ENCODE measurements at regions not wholly inside any gene's neighbourhood (a gene's known extent, or its start where the extent isn't known, plus 50 kb on each side); places are given as distances from the start of the nearest gene placed in this dataset.
"Not testable (repeated sequence)": the region's sequence is repeated elsewhere in the genome, so short reads cannot be mapped to it uniquely, and the experiment has no call there.

- Histone ChIP-seq H3K9me3 (no peaks in the 10 kb centered on the region), H3K4me1 (ENCODE audit: low read depth) (no peaks in the 10 kb centered on the region), H3K4me3 (no peak overlapping the region), H3K36me3 (ENCODE audit: low read depth) (no peaks in the 10 kb centered on the region)
- no peak for ATAC-seq
- intact Hi-C loops (cut with DNase I, micrococcal nuclease): no loop called here
- DNase-seq: no peak
- TF ChIP-seq CTCF (IDR thresholded peaks at IDR 0.05): no peak
Measured at GRCh38 chr14:34164162-34164864, 213.4 kb upstream of the EGLN3 start.

GRCh38 chr14:34161351-34162082 lies 210.6 kb upstream of the EGLN3 start:
- Histone ChIP-seq H3K4me1 (ENCODE audit: low read depth) (no peaks in the 10 kb centered on the region), H3K36me3 (ENCODE audit: low read depth) (no peaks in the 10 kb centered on the region), H3K9me3 (no peaks in the 10 kb centered on the region), H3K4me3 (no peak overlapping the region)
- intact Hi-C loops (cut with DNase I, micrococcal nuclease): no loop called here
- no peak for TF ChIP-seq CTCF (IDR thresholded peaks at IDR 0.05)
- ATAC-seq (no peak), DNase-seq (no peak)

GRCh38 chr14:34160619-34161018 lies 209.7 kb upstream of the EGLN3 start:
- DNase-seq (no peak), ATAC-seq (no peak)
- no peak overlapping the region for H3K4me3 ChIP-seq
- intact Hi-C loops (cut with DNase I, micrococcal nuclease): no loop called here
- no peak for TF ChIP-seq CTCF (IDR thresholded peaks at IDR 0.05)
- no peaks in the 10 kb centered on the region for H3K4me1 ChIP-seq (ENCODE audit: low read depth)
- H3K36me3 ChIP-seq (ENCODE audit: low read depth): no peaks in the 10 kb centered on the region
- H3K9me3 ChIP-seq: no peaks in the 10 kb centered on the region

- intact Hi-C loops (cut with DNase I, micrococcal nuclease): no loop called here
- H3K9me3 ChIP-seq: no peaks in the 10 kb centered on the region
Measured at GRCh38 chr14:34157651-34158050, 206.8 kb upstream of the EGLN3 start.

GRCh38 chr14:34147461-34147860 lies 196.6 kb upstream of the EGLN3 start:
- ATAC-seq (no peak), DNase-seq (no peak)
- H3K4me1 ChIP-seq (ENCODE audit: low read depth): no peaks in the 10 kb centered on the region
- TF ChIP-seq CTCF (IDR thresholded peaks at IDR 0.05): no peak
- peaks cover 16% of the 10 kb centered on the region for H3K9me3 ChIP-seq
- no peak overlapping the region for H3K4me3 ChIP-seq
- intact Hi-C loops (cut with DNase I, micrococcal nuclease): no loop called here
- no peaks in the 10 kb centered on the region for H3K36me3 ChIP-seq (ENCODE audit: low read depth)

More at GRCh38 chr14:34157651-34158050, 206.8 kb upstream of the EGLN3 start:
- H3K36me3 ChIP-seq (ENCODE audit: low read depth): no peaks in the 10 kb centered on the region
- H3K4me3 ChIP-seq: no peak overlapping the region
- no peaks in the 10 kb centered on the region for H3K4me1 ChIP-seq (ENCODE audit: low read depth)
- TF ChIP-seq CTCF (IDR thresholded peaks at IDR 0.05): no peak
- ATAC-seq (no peak), DNase-seq (no peak)

GRCh38 chr14:34140127-34140526 lies 189.3 kb upstream of the EGLN3 start:
- H3K4me1 ChIP-seq (ENCODE audit: low read depth); H3K36me3 ChIP-seq (ENCODE audit: low read depth); H3K4me3 ChIP-seq; DNase-seq; ATAC-seq; intact Hi-C loops (cut with DNase I, micrococcal nuclease): not testable (repeated sequence)
- peaks cover 16% of the 10 kb centered on the region for H3K9me3 ChIP-seq

- H3K4me3 ChIP-seq; H3K4me1 ChIP-seq (ENCODE audit: low read depth); intact Hi-C loops (cut with DNase I, micrococcal nuclease); H3K36me3 ChIP-seq (ENCODE audit: low read depth); H3K9me3 ChIP-seq: not testable (repeated sequence)
- ATAC-seq: peak; percentile 92
- DNase-seq: peak; percentile 84 to 90 (median 85)
Measured at GRCh38 chr14:34139160-34140121, 188.6 kb upstream of the EGLN3 start.
